ENCODE measurements at regions not wholly inside any gene's neighbourhood (a gene's known extent, or its start where the extent isn't known, plus 50 kb on each side); places are given as distances from the start of the nearest gene placed in this dataset.

DNA sequence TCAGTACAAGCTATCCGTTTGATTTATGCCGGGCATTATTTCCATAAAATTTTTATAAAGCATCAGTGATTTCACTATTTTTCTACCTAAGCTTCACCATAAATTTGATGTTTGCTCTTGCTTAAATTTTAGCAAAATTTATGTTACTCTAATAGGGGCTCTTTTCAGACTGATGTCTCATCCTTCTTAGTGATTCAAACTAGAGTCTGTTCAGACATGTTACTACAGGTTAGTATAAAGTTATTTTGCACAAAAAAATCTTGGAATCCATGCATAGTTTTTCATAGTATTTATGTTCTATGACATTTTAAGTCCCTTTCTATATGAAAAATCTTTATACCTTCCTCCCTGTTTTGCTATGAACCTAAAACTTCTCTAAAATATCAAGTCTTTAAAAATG lies 1151.9 kb downstream of the SLITRK5 start:
- no peaks in the 10 kb centered on the region for H3K36me3 ChIP-seq (ENCODE audit: control insufficient read depth in 1 of 2, insufficient read depth in 2 of 2, low read length in 2 of 2)
- no TSS peak for BruUV-seq (replicated peaks)
- no peak for ATAC-seq

GRCh38 chr13:88824218-88824617 lies 1153.0 kb downstream of the SLITRK5 start:
- Histone ChIP-seq H2AFZ (ENCODE audit: low read depth, low read length, poor library complexity, severe bottlenecking) (no peak overlapping the region), H3K4me2 (ENCODE audit: low read length) (no peak overlapping the region), H4K20me1 (ENCODE audit: insufficient read depth) (no peaks in the 10 kb centered on the region), H3K9me2 (ENCODE audit: insufficient read depth) (no peaks in the 10 kb centered on the region), H3K9me3 (ENCODE audit: control insufficient read depth in 1 of 2, insufficient read depth in 1 of 2, low read depth in 1 of 2, low read length in 2 of 2) (no peaks in the 10 kb centered on the region; a peak in 1 of 4 replicates), H3K36me3 (ENCODE audit: control insufficient read depth in 1 of 2, insufficient read depth in 2 of 2, low read length in 2 of 2) (no peaks in the 10 kb centered on the region), H3K79me2 (ENCODE audit: insufficient read depth, low read length) (no peaks in the 10 kb centered on the region), H3K4me1 (ENCODE audit: control insufficient read depth in 1 of 2, insufficient read depth in 2 of 2, low read length in 2 of 2) (no peaks in the 10 kb centered on the region), H3K9ac (ENCODE audit: low read length) (no peak overlapping the region), H3K27me3 (ENCODE audit: insufficient read depth, low read length) (no peaks in the 10 kb centered on the region), H3K27ac (ENCODE audit: low read depth, low read length) (no peak overlapping the region), H3K4me3 (replicated peaks in 1 of 2; ENCODE audit: low read depth in 1 of 2, low read length in 2 of 2) (no peak overlapping the region)
- ChIA-PET CTCF (no interaction called here), RAD21 (ENCODE audit: low non-redundant PET in 1 of 2, low total read pairs in 2 of 2, uncharacterized antibody in 2 of 2, unreplicated experiment in 2 of 2) (no interaction called here), POLR2A (no interaction called here)
- DNase-seq (ENCODE audit: low read depth, low spot score) (no peak), ATAC-seq (no peak)
- intact Hi-C loops (cut with micrococcal nuclease): no loop called here
- TF ChIP-seq SIN3A (IDR thresholded peaks at IDR 0.05; ENCODE audit: low read depth) (no peak), SP1 (IDR thresholded peaks at IDR 0.05; ENCODE audit: low read depth) (no peak), CBX3 (IDR thresholded peaks at IDR 0.05; ENCODE audit: low read depth) (no peak), EGR1 (IDR thresholded peaks at IDR 0.05; ENCODE audit: low read depth) (no peak), CTCF (IDR thresholded peaks at IDR 0.05 in 2 of 3, conservative IDR thresholded peaks at IDR 0.05 in 1 of 3; ENCODE audit: borderline replicate concordance in 1 of 3, insufficient read depth in 1 of 3, low read depth in 2 of 3, low read length in 2 of 3) (no peak), ZFX (IDR thresholded peaks at IDR 0.05) (no peak), CEBPB (IDR thresholded peaks at IDR 0.05; ENCODE audit: low read depth) (no peak), ZNF274 (IDR thresholded peaks at IDR 0.05; ENCODE audit: low read depth, low read length) (no peak), SRF (IDR thresholded peaks at IDR 0.05; ENCODE audit: low read depth) (no peak), FOSL1 (IDR thresholded peaks at IDR 0.05; ENCODE audit: low read depth) (no peak), ATF3 (IDR thresholded peaks at IDR 0.05) (no peak), EZH2phosphoT487 (IDR thresholded peaks at IDR 0.05; ENCODE audit: borderline replicate concordance) (no peak), TCF7L2 (IDR thresholded peaks at IDR 0.05; ENCODE audit: borderline replicate concordance, extremely low read depth, insufficient read depth, insufficient read length) (no peak), RAD21 (IDR thresholded peaks at IDR 0.05; ENCODE audit: low read depth) (no peak), YY1 (IDR thresholded peaks at IDR 0.05; ENCODE audit: extremely low read depth, insufficient replicate concordance, low read depth, low read length) (no peak)
- TF ChIP-seq, protein P1, sequence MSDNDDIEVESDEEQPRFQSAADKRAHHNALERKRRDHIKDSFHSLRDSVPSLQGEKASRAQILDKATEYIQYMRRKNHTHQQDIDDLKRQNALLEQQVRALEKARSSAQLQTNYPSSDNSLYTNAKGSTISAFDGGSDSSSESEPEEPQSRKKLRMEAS (IDR thresholded peaks at IDR 0.05): no peak
- no TSS peak for BruUV-seq (replicated peaks)

More for the DNA sequence above, 1151.9 kb downstream of the SLITRK5 start:
- Histone ChIP-seq H3K27ac (ENCODE audit: low read depth, low read length) (no peak overlapping the region), H3K4me2 (ENCODE audit: low read length) (no peak overlapping the region), H4K20me1 (ENCODE audit: insufficient read depth) (no peaks in the 10 kb centered on the region), H3K27me3 (ENCODE audit: insufficient read depth, low read length) (no peaks in the 10 kb centered on the region), H3K4me1 (ENCODE audit: control insufficient read depth in 1 of 2, insufficient read depth in 2 of 2, low read length in 2 of 2) (no peaks in the 10 kb centered on the region), H2AFZ (ENCODE audit: low read depth, low read length, poor library complexity, severe bottlenecking) (no peak overlapping the region), H3K9me3 (ENCODE audit: control insufficient read depth in 1 of 2, insufficient read depth in 1 of 2, low read depth in 1 of 2, low read length in 2 of 2) (no peaks in the 10 kb centered on the region; a peak in 1 of 4 replicates), H3K9me2 (ENCODE audit: insufficient read depth) (no peaks in the 10 kb centered on the region), H3K4me3 (replicated peaks in 1 of 2; ENCODE audit: low read depth in 1 of 2, low read length in 2 of 2) (no peak overlapping the region), H3K79me2 (ENCODE audit: insufficient read depth, low read length) (no peaks in the 10 kb centered on the region), H3K9ac (ENCODE audit: low read length) (no peak overlapping the region)
- intact Hi-C loops (cut with micrococcal nuclease): no loop called here
- ChIA-PET CTCF (no interaction called here), POLR2A (no interaction called here), RAD21 (ENCODE audit: low non-redundant PET in 1 of 2, low total read pairs in 2 of 2, uncharacterized antibody in 2 of 2, unreplicated experiment in 2 of 2) (no interaction called here)
- no peak for DNase-seq (ENCODE audit: low read depth, low spot score)
- TF ChIP-seq ELF1 (IDR thresholded peaks at IDR 0.05; ENCODE audit: borderline replicate concordance, low read depth): no peak

Measured in HCT116 (cell line).